Natural killer cell (primary cell): ENCODE measurements at regions not wholly inside any gene's neighbourhood (a gene's known extent, or its start where the extent isn't known, plus 50 kb on each side); places are given as distances from the start of the nearest gene placed in this dataset.

Experiments
- ATAC-seq, 3 donors: fragments of 150-1000 bp in 2 of 3; fragments of 200-7000 bp in 1 of 3; cut with Tn5 transposase; 1 replicate in 1 of 3; 2 replicates in 2 of 3; pipeline ENCODE4 v1.10.0; 2021; ENCODE audit warnings: mild to moderate bottlenecking in 2 of 3, moderate library complexity in 2 of 3
- DNase-seq, 2 donors: peaks; one replicate each; pipeline versions ENCODE4 v3.0.0 to v3.0.0-alpha.2; 2013 to 2021; ENCODE audit warnings: mixed read lengths in 1 of 2
- H3K27ac ChIP-seq: one replicate; pipeline ENCODE4 v1.5.1; 2013; ENCODE audit warnings: mild to moderate bottlenecking, low read length
- H3K27me3 ChIP-seq: one replicate; pipeline ENCODE4 v1.6.1; 2013; ENCODE audit warnings: low read length; ENCODE audit not compliant: control insufficient read depth, insufficient read depth
- H3K36me3 ChIP-seq: one replicate; pipeline ENCODE4 v1.6.1; 2013; ENCODE audit warnings: low read length; ENCODE audit not compliant: control insufficient read depth, insufficient read depth
- H3K4me1 ChIP-seq: one replicate; pipeline ENCODE4 v1.6.1; 2013; ENCODE audit warnings: low read length; ENCODE audit not compliant: control insufficient read depth, insufficient read depth
- H3K4me3 ChIP-seq: one replicate; pipeline ENCODE4 v1.5.1; 2013; ENCODE audit warnings: low read length
- H3K9me3 ChIP-seq: one replicate; pipeline ENCODE4 v1.6.1; 2013; ENCODE audit warnings: low read length; ENCODE audit not compliant: control insufficient read depth, insufficient read depth
- H3K27ac Mint-ChIP-seq, 2 donors: one replicate each; pipeline ENCODE4 v1.8.0; 2022; ENCODE audit warnings: mild to moderate bottlenecking in 2 of 2, mixed read lengths in 2 of 2, moderate library complexity in 1 of 2
- H3K27me3 Mint-ChIP-seq, 2 donors: one replicate each; pipeline ENCODE4 v1.8.0; 2022; ENCODE audit warnings: low read depth in 2 of 2, mixed read lengths in 2 of 2
- H3K36me3 Mint-ChIP-seq: one replicate; pipeline ENCODE4 v1.8.0; 2022; ENCODE audit warnings: mixed read lengths
- H3K4me1 Mint-ChIP-seq, 2 donors: one replicate each; pipeline ENCODE4 v1.8.0; 2022; ENCODE audit warnings: mixed read lengths in 2 of 2
- H3K4me3 Mint-ChIP-seq: one replicate; pipeline ENCODE4 v1.8.0; 2022; ENCODE audit warnings: mild to moderate bottlenecking, moderate library complexity, mixed read lengths
- H3K9me3 Mint-ChIP-seq, 2 donors: one replicate each; pipeline ENCODE4 v1.8.0; 2022; ENCODE audit warnings: mixed read lengths in 2 of 2
- WGBS: methylation state at CpG from one replicate; pipeline ENCODE4 v1.1.7; 2013; ENCODE audit warnings: missing lambda C conversion rate; ENCODE audit not compliant: insufficient coverage; 5-methylcytosine and 5-hydroxymethylcytosine counted together
- intact Hi-C: fragments of 100-400 bp; cut with micrococcal nuclease; formaldehyde crosslinking; loops from one replicate; pipeline ENCODE4 v1.14.2; 2022
- TF ChIP-seq, protein P1 (sequence below): fragments of 200-600 bp; IDR thresholded peaks from one replicate; pipeline ENCODE4 v1.8.0; 2022; ENCODE audit warnings: antibody characterized with exemption

DNA sequence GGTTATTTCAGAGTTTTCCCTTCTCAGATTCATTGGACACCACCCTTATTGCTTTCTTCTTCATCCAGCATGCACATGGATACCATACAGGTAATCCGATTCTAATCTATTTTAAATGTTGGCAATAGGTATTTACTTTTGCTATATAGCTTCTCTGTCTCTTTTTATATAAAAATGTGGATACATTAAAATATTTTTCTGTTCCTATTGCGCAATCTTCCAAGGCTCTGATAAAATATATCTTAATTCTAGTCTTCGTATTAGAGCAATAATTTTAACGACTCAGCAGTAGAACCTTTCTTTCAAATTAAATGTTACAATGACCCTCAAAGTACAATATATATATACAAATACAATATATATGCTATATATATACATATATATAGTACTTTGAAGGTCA, 239.8 kb downstream of the DCAF12L2 start:
- Mint-ChIP-seq H3K27me3 (no peaks in the 10 kb centered on the region), H3K36me3 (no peaks in the 10 kb centered on the region), H3K9me3 (peaks cover 2 to 5% of the 10 kb centered on the region in 2 donors), H3K4me1 (no peaks in the 10 kb centered on the region), H3K27ac (no peak overlapping the region), H3K4me3 (no peak overlapping the region)
- H3K9me3 ChIP-seq = no peaks in the 10 kb centered on the region
- H3K4me1 ChIP-seq = no peaks in the 10 kb centered on the region
- no peak for DNase-seq
- H3K4me3 ChIP-seq = no peak overlapping the region
- no peak overlapping the region for H3K27ac ChIP-seq
- no CpG with 5 or more reads among the region's 4 CpGs for whole genome bisulfite sequencing
- no peaks in the 10 kb centered on the region for H3K36me3 ChIP-seq
- no peaks in the 10 kb centered on the region for H3K27me3 ChIP-seq
- ATAC-seq = no peak
- intact Hi-C loops = no loop called here
- TF ChIP-seq, protein P1, sequence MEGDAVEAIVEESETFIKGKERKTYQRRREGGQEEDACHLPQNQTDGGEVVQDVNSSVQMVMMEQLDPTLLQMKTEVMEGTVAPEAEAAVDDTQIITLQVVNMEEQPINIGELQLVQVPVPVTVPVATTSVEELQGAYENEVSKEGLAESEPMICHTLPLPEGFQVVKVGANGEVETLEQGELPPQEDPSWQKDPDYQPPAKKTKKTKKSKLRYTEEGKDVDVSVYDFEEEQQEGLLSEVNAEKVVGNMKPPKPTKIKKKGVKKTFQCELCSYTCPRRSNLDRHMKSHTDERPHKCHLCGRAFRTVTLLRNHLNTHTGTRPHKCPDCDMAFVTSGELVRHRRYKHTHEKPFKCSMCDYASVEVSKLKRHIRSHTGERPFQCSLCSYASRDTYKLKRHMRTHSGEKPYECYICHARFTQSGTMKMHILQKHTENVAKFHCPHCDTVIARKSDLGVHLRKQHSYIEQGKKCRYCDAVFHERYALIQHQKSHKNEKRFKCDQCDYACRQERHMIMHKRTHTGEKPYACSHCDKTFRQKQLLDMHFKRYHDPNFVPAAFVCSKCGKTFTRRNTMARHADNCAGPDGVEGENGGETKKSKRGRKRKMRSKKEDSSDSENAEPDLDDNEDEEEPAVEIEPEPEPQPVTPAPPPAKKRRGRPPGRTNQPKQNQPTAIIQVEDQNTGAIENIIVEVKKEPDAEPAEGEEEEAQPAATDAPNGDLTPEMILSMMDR = no peak

- Mint-ChIP-seq H3K27me3 (no peaks in the 10 kb centered on the region), H3K4me1 (no peaks in the 10 kb centered on the region), H3K27ac (no peak overlapping the region), H3K4me3 (no peak overlapping the region), H3K36me3 (no peaks in the 10 kb centered on the region), H3K9me3 (peaks cover 0 to under 1% of the 10 kb centered on the region in 2 donors)
- Histone ChIP-seq H3K4me1 (no peaks in the 10 kb centered on the region), H3K36me3 (no peaks in the 10 kb centered on the region), H3K9me3 (no peaks in the 10 kb centered on the region), H3K4me3 (no peak overlapping the region), H3K27me3 (no peaks in the 10 kb centered on the region), H3K27ac (no peak overlapping the region)
- DNase-seq (no peak), ATAC-seq (no peak)
- 78% methylated on average over 1 of the region's 1 CpG for WGBS
- TF ChIP-seq, protein P1 = no peak
- intact Hi-C loops = no loop called here
These were observed 225.1 kb downstream of the DCAF12L2 start for GRCh38 chrX:125940985-125941384.

DNA sequence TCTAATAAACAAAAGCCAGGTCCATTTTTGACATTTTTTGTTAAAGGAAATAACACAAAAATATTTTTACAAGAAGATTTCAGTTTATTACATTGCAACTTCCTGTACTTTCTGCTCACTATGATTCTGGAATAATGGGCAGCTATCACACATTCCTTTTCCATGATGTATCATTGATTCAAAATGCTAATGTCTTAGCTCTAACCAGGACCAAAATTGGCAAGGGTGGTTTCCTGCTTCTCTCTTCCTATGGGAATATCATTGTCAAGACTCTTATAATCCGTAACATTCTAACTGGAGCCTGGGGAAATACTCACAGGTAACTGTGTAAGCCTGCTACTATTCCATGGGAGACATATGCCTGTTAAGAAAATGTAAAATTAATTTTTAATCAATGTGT, 218.6 kb downstream of the DCAF12L2 start:
- H3K27ac ChIP-seq = no peak overlapping the region
- H3K36me3 Mint-ChIP-seq = no peaks in the 10 kb centered on the region
- H3K4me3 ChIP-seq = no peak overlapping the region
- no peaks in the 10 kb centered on the region for H3K4me1 Mint-ChIP-seq
- no peaks in the 10 kb centered on the region for H3K9me3 ChIP-seq
- ATAC-seq (no peak), DNase-seq (no peak)
- H3K36me3 ChIP-seq = no peaks in the 10 kb centered on the region
- H3K4me3 Mint-ChIP-seq = no peak overlapping the region
- no peaks in the 10 kb centered on the region for H3K27me3 ChIP-seq
- no peak overlapping the region for H3K27ac Mint-ChIP-seq
- TF ChIP-seq, protein P1 = no peak
- H3K4me1 ChIP-seq = no peaks in the 10 kb centered on the region
- intact Hi-C loops = no loop called here
- no peaks in the 10 kb centered on the region for H3K27me3 Mint-ChIP-seq
- H3K9me3 Mint-ChIP-seq = peaks cover 2 to 11% of the 10 kb centered on the region in 2 donors
- WGBS = 83% methylated on average over 1 of the region's 1 CpG

- no peak overlapping the region for H3K4me3 ChIP-seq
These were observed 213.1 kb downstream of the DCAF12L2 start for GRCh38 chrX:125952973-125953372.

More at GRCh38 chrX:125952973-125953372, 213.1 kb downstream of the DCAF12L2 start:
- TF ChIP-seq, protein P1 = no peak
- H3K9me3 Mint-ChIP-seq = peaks cover 0 to 9% of the 10 kb centered on the region in 2 donors
- WGBS = no CpG with 5 or more reads among the region's 1 CpG
- Histone ChIP-seq H3K36me3 (no peaks in the 10 kb centered on the region), H3K9me3 (no peaks in the 10 kb centered on the region), H3K27me3 (no peaks in the 10 kb centered on the region), H3K27ac (no peak overlapping the region), H3K4me1 (no peaks in the 10 kb centered on the region)
- DNase-seq = no peak
- no peaks in the 10 kb centered on the region for H3K4me1 Mint-ChIP-seq
- H3K27me3 Mint-ChIP-seq = no peaks in the 10 kb centered on the region
- H3K36me3 Mint-ChIP-seq = no peaks in the 10 kb centered on the region
- ATAC-seq = no peak
- intact Hi-C loops = no loop called here
- H3K4me3 Mint-ChIP-seq = no peak overlapping the region
- no peak overlapping the region for H3K27ac Mint-ChIP-seq
